ENCODE measurements at regions not wholly inside any gene's neighbourhood (a gene's known extent, or its start where the extent isn't known, plus 50 kb on each side); places are given as distances from the start of the nearest gene placed in this dataset.

- no peaks in the 10 kb centered on the region for H3K9me3 ChIP-seq
- H3K27ac ChIP-seq, result no peak overlapping the region
- intact Hi-C loops (cut with DNase I; ENCODE audit: low total_unique reads), result no loop called here
- no peaks in the 10 kb centered on the region for H3K27me3 ChIP-seq
- H3K36me3 ChIP-seq, result no peaks in the 10 kb centered on the region
- TF ChIP-seq CTCF (IDR thresholded peaks at IDR 0.05), result no peak
- H3K4me3 ChIP-seq, result no peak overlapping the region
- H3K4me1 ChIP-seq, result peaks cover 0 to 6% (median 0%) of the 10 kb centered on the region in 4 donors
- DNase-seq, result peak; percentile 57 to 68
Observed at GRCh38 chr16:80027007-80027965, 426.7 kb upstream of the MAF start.

- intact Hi-C loops (cut with DNase I; ENCODE audit: low total_unique reads), result no loop called here
Observed at GRCh38 chr16:80025236-80025635, 424.7 kb upstream of the MAF start.

GRCh38 chr16:80024443-80024842 lies 423.9 kb upstream of the MAF start:
- Histone ChIP-seq H3K4me1 (peaks cover 0 to 6% (median 0%) of the 10 kb centered on the region in 4 donors), H3K36me3 (no peaks in the 10 kb centered on the region), H3K27ac (no peak overlapping the region), H3K9me3 (no peaks in the 10 kb centered on the region), H3K4me3 (no peak overlapping the region), H3K27me3 (no peaks in the 10 kb centered on the region)
- no peak for DNase-seq
- TF ChIP-seq CTCF (IDR thresholded peaks at IDR 0.05), result no peak
- intact Hi-C loops (cut with DNase I; ENCODE audit: low total_unique reads), result no loop called here

More at GRCh38 chr16:80025236-80025635, 424.7 kb upstream of the MAF start:
- no peak overlapping the region for H3K4me3 ChIP-seq
- no peak for TF ChIP-seq CTCF (IDR thresholded peaks at IDR 0.05)
- no peaks in the 10 kb centered on the region for H3K27me3 ChIP-seq
- H3K4me1 ChIP-seq, result peaks cover 0 to 6% (median 0%) of the 10 kb centered on the region in 4 donors
- no peaks in the 10 kb centered on the region for H3K9me3 ChIP-seq
- H3K36me3 ChIP-seq, result no peaks in the 10 kb centered on the region
- DNase-seq, result no peak
- no peak overlapping the region for H3K27ac ChIP-seq

GRCh38 chr16:80023865-80024264 lies 423.3 kb upstream of the MAF start:
- Histone ChIP-seq H3K9me3 (no peaks in the 10 kb centered on the region), H3K36me3 (no peaks in the 10 kb centered on the region), H3K27me3 (no peaks in the 10 kb centered on the region), H3K4me1 (peaks cover 0 to 6% (median 0%) of the 10 kb centered on the region in 4 donors), H3K27ac (no peak overlapping the region), H3K4me3 (no peak overlapping the region)
- no peak for DNase-seq
- no peak for TF ChIP-seq CTCF (IDR thresholded peaks at IDR 0.05)
- intact Hi-C loops (cut with DNase I; ENCODE audit: low total_unique reads), result no loop called here

GRCh38 chr16:80019395-80019794 lies 418.9 kb upstream of the MAF start:
- Histone ChIP-seq H3K4me3 (no peak overlapping the region), H3K36me3 (no peaks in the 10 kb centered on the region), H3K27me3 (no peaks in the 10 kb centered on the region), H3K27ac (no peak overlapping the region), H3K9me3 (no peaks in the 10 kb centered on the region), H3K4me1 (no peaks in the 10 kb centered on the region)
- intact Hi-C loops (cut with DNase I; ENCODE audit: low total_unique reads), result no loop called here
- no peak for TF ChIP-seq CTCF (IDR thresholded peaks at IDR 0.05)
- DNase-seq, result no peak
